ENCODE measurements at regions not wholly inside any gene's neighbourhood (a gene's known extent, or its start where the extent isn't known, plus 50 kb on each side); places are given as distances from the start of the nearest gene placed in this dataset.
A peak's percentile ranks its signal among the peaks of the same experiment; 100 is the strongest.

DNA sequence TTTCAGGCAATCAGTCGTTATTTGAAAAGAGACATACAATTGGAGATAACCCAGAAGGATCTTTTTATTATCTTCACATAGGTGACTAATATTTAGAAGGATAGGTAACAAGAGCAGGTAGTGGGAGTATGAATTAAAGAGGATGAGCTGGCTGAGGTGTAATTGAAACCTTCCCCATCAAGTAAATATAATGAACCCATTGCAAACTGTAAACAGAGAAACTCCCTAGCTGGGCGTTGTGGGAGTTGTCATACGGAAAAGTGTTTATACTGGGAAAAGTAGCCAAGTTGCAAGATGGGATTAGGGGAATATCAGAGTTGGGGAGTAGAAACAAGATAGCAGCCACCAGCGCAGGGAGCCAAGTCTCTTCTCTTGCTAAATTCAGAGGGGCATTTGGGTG lies 448.4 kb downstream of the COG6 start:
- CTCF ChIA-PET, result no interaction called here
- BruUV-seq (replicated peaks), result no TSS peak
- intact Hi-C loops (cut with micrococcal nuclease; ENCODE audit: unreplicated experiment), result no loop called here
- Mint-ChIP-seq H3K27ac (ENCODE audit: unreplicated experiment) (no peak overlapping the region), H3K36me3 (ENCODE audit: insufficient read depth, unreplicated experiment) (no peaks in the 10 kb centered on the region), H3K27me3 (ENCODE audit: unreplicated experiment) (no peaks in the 10 kb centered on the region), H3K9me3 (ENCODE audit: low read depth, unreplicated experiment) (peaks cover 4% of the 10 kb centered on the region), H3K4me3 (ENCODE audit: low read depth, unreplicated experiment) (no peak overlapping the region), H3K4me1 (ENCODE audit: low read depth, unreplicated experiment) (peaks cover 16% of the 10 kb centered on the region)
- TF ChIP-seq, protein P1, sequence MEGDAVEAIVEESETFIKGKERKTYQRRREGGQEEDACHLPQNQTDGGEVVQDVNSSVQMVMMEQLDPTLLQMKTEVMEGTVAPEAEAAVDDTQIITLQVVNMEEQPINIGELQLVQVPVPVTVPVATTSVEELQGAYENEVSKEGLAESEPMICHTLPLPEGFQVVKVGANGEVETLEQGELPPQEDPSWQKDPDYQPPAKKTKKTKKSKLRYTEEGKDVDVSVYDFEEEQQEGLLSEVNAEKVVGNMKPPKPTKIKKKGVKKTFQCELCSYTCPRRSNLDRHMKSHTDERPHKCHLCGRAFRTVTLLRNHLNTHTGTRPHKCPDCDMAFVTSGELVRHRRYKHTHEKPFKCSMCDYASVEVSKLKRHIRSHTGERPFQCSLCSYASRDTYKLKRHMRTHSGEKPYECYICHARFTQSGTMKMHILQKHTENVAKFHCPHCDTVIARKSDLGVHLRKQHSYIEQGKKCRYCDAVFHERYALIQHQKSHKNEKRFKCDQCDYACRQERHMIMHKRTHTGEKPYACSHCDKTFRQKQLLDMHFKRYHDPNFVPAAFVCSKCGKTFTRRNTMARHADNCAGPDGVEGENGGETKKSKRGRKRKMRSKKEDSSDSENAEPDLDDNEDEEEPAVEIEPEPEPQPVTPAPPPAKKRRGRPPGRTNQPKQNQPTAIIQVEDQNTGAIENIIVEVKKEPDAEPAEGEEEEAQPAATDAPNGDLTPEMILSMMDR (IDR thresholded peaks at IDR 0.05; ENCODE audit: unreplicated experiment), result no peak
- DNase-seq, result no peak

DNA sequence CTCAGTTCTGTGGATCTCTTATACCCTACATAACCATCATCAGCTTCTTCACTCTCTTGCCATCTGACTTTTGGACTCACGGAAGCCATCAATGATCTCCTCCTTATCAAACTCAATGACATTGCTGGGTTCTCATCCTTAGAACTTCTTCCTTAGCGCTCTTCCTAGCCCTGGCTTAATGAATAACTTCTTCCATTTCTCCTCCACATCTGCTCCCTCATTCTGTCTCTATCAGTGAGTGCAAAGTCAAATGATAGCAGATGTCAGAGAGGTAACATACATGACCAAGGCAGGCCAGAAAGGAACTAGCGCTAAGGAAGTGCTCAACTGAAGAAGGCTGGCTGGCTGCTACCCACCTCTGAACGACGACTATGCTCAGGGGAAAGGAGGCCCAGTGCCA lies 449.8 kb downstream of the COG6 start:
- CTCF ChIA-PET, result no interaction called here
- TF ChIP-seq, protein P1 (IDR thresholded peaks at IDR 0.05; ENCODE audit: unreplicated experiment), result no peak
- no TSS peak for BruUV-seq (replicated peaks)
- DNase-seq, result no peak
- H3K27me3 Mint-ChIP-seq (ENCODE audit: unreplicated experiment), result no peaks in the 10 kb centered on the region
- intact Hi-C loops (cut with micrococcal nuclease; ENCODE audit: unreplicated experiment), result no loop called here
- H3K27ac Mint-ChIP-seq (ENCODE audit: unreplicated experiment), result no peak overlapping the region
- H3K4me3 Mint-ChIP-seq (ENCODE audit: low read depth, unreplicated experiment), result no peak overlapping the region
- H3K36me3 Mint-ChIP-seq (ENCODE audit: insufficient read depth, unreplicated experiment), result no peaks in the 10 kb centered on the region
- peaks cover 29% of the 10 kb centered on the region for H3K4me1 Mint-ChIP-seq (ENCODE audit: low read depth, unreplicated experiment)
- H3K9me3 Mint-ChIP-seq (ENCODE audit: low read depth, unreplicated experiment), result peaks cover 3% of the 10 kb centered on the region

DNA sequence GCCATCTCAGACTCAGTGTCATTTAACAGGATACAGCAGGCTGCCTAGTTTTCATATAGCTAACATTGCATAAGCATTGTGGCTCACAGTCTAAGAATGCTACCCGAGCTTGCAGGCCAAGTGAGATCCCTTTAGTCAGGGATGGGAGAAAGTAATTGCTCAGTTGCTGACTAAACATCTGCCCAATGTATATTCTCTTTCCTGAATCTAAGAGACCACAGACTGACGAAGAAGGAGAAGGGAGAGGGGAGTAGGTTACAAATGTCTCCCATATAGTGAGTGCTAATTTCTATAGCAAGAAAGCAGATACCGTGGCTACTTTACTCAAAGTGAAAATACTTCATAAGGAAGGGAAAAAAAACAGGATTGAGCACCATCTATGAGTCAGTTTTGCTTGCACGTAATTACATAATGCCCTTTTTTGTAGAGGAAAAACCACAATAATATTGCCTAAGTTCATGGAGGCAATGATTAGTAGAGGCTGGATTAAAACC lies 453.9 kb downstream of the COG6 start:
- no peaks in the 10 kb centered on the region for H3K9me3 Mint-ChIP-seq (ENCODE audit: low read depth, unreplicated experiment)
- intact Hi-C loops (cut with micrococcal nuclease; ENCODE audit: unreplicated experiment), result no loop called here
- CTCF ChIA-PET, result interaction anchor here (0.5 kb wide), 1 partner anchor 40 kb away, joined by 3 read pairs; no protein-coding TSS in a partner anchor
- H3K27ac Mint-ChIP-seq (ENCODE audit: unreplicated experiment), result peak overlapping the region; percentile 76
- H3K36me3 Mint-ChIP-seq (ENCODE audit: insufficient read depth, unreplicated experiment), result no peaks in the 10 kb centered on the region
- DNase-seq, result peak; percentile 17
- TF ChIP-seq, protein P1 (IDR thresholded peaks at IDR 0.05; ENCODE audit: unreplicated experiment), result no peak
- H3K4me3 Mint-ChIP-seq (ENCODE audit: low read depth, unreplicated experiment), result no peak overlapping the region
- H3K4me1 Mint-ChIP-seq (ENCODE audit: low read depth, unreplicated experiment), result peaks cover 23% of the 10 kb centered on the region
- no peaks in the 10 kb centered on the region for H3K27me3 Mint-ChIP-seq (ENCODE audit: unreplicated experiment)
- BruUV-seq (replicated peaks), result no TSS peak

DNA sequence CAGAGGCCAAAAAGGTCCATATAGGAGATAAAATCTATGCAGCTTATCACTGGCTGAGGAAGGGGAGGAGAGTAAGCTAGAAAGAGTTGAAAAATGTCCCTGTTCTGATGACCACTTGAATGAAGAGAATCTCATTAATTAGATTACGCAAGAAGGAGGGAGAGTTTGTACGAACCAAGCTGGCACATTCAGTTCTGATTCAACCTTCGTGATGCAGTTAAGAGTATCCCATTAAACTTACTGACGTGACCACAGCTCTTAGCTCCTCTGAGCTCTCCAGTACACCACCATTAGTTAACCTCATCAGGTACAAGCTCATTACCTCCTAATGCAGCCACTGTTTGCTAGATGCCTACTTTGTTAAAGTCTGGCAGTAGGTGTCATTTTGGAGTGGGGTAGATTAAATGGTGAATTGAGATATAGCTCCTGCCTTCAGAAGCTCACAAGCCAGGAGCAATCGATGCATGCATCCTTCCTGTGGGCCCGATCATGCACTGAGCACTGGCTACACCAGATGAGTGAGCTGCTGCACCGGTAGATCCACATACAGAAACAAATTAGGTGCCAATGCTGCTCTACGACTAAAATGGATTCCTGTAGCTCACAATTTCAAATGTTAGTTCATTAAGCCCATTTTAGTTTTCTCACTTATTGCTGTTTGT lies 458.3 kb downstream of the COG6 start:
- no peak overlapping the region for H3K27ac Mint-ChIP-seq (ENCODE audit: unreplicated experiment)
- no peak for DNase-seq
- no peaks in the 10 kb centered on the region for H3K27me3 Mint-ChIP-seq (ENCODE audit: unreplicated experiment)

More for the DNA sequence above, 458.3 kb downstream of the COG6 start:
- Mint-ChIP-seq H3K9me3 (ENCODE audit: low read depth, unreplicated experiment) (peaks cover 2% of the 10 kb centered on the region), H3K4me1 (ENCODE audit: low read depth, unreplicated experiment) (peaks cover 52% of the 10 kb centered on the region), H3K36me3 (ENCODE audit: insufficient read depth, unreplicated experiment) (peaks cover 8% of the 10 kb centered on the region), H3K4me3 (ENCODE audit: low read depth, unreplicated experiment) (no peak overlapping the region)
- TF ChIP-seq, protein P1 (IDR thresholded peaks at IDR 0.05; ENCODE audit: unreplicated experiment), result no peak
- CTCF ChIA-PET, result no interaction called here
- intact Hi-C loops (cut with micrococcal nuclease; ENCODE audit: unreplicated experiment), result no loop called here
- no TSS peak for BruUV-seq (replicated peaks)

All from Calu3 (cell line).